RWPE1 (cell line): ENCODE measurements at regions not wholly inside any gene's neighbourhood (a gene's known extent, or its start where the extent isn't known, plus 50 kb on each side); places are given as distances from the start of the nearest gene placed in this dataset.
"Not testable (repeated sequence)": the region's sequence is repeated elsewhere in the genome, so short reads cannot be mapped to it uniquely, and the experiment has no call there.

Experiments
- CTCF ChIA-PET: fragments of 350-600 bp; sonication (Branson Sonifier 250); formaldehyde crosslinking; extraction: SDS; loops from one replicate; lab custom pipeline; 2021; lab: Yijun Ruan, JAX
- POLR2A ChIA-PET: fragments of 400-600 bp; formaldehyde crosslinking; extraction: SDS; loops from one replicate; lab custom pipeline; 2020; ENCODE audit warnings: antibody characterized with exemption; ENCODE audit not compliant: low non-redundant PET; lab: Yijun Ruan, JAX
- DNase-seq: peaks from one replicate; pipeline ENCODE4 v3.0.0; 2012; ENCODE audit warnings: low spot score
- H3K27ac ChIP-seq: fragments of 450-650 bp; 2 replicates; pipeline ENCODE4 v1.5.1; 2017
- CTCF ChIP-seq: fragments of 450-650 bp; conservative IDR thresholded peaks from 2 replicates; pipeline ENCODE4 v1.5.1; 2017; ENCODE audit warnings: low read depth, mild to moderate bottlenecking

DNA sequence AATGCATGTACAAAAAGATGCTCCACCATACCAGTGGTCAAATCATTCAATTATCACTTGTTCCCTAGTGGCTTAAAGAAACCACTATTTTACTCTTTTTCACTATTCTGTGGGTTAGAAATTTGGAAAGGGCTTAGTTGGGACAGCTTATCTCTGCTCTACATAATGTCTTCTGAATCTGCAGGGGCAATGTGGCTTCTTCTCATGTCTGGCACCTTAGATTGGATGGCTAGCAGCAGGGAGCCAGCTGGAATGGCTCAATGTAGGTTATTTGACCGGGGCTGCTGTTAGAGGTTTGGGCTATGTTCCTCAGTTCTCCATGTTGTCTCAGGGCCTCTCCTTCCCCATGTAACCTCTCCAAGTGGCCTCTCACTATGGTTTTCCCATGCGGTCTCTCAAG is 57.5 kb upstream of the EPHB1 start:
- no peak for TF ChIP-seq CTCF
- H3K27ac ChIP-seq, result no peak overlapping the region
- POLR2A ChIA-PET, result no interaction called here
- DNase-seq, result no peak
- CTCF ChIA-PET, result no interaction called here

DNA sequence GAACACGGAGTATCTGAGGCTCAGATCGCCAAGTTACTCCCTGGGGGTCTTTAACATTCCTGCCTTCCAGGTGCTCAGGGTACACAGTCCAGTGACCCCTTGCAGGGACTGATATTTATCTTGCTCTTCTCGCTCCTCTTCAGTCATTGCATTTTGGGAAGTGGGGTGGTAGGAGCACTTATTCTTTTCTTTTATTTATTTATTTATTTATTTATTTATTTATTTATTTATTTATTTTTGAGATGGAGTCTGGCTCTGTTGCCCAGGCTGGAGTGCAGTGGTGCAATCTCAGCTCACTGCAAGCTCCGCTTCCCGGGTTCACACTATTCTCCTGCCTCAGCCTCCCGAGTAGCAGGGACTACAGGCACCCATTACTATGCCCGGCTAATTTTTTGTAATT is 55.0 kb upstream of the EPHB1 start:
- H3K27ac ChIP-seq, CTCF ChIA-PET, POLR2A ChIA-PET, DNase-seq: not testable (repeated sequence)

DNA sequence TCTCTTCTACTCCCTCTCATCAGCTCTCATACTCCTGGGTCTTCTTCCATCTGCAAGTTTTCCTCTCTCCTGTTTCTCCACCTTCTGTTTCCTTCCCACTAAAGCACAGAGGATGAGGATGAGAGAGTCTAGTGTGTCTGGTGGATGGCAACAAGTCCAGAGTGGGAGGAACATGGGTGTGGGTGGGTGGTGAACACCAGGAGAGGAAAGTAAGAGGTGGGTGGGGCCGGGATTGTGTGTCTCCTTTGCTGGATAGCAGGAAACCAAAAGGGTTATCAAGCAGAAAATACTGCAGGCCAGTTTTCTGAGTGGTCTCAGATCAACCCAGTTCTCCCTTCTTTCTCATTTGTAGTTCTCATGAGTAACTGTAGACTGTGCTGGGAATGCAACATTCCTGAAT is 52.9 kb upstream of the EPHB1 start:
- CTCF ChIA-PET, result no interaction called here
- TF ChIP-seq CTCF, result no peak

DNA sequence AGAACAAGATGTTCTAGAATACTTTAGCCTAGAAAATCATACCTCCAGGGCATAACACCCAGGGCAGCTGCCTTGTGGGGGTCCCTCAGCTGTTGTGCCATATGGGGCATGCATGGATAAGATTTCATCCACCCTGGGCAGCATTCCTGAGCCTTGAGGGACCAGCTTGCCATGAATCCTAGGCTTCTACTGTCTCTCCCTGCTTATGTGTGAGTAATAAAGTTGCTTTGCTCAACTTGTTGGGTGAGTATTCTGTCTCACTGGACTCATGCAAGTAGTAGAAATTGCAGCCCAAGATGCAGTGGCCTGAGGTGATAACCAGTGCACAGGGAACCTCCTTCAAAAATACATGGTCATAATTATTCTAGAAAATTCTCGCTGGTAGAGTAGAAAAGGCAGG is 52.1 kb upstream of the EPHB1 start:
- POLR2A ChIA-PET, result no interaction called here
- no peak for TF ChIP-seq CTCF

More for the DNA sequence above, 52.9 kb upstream of the EPHB1 start:
- H3K27ac ChIP-seq, result no peak overlapping the region
- POLR2A ChIA-PET, result no interaction called here
- no peak for DNase-seq

More for the DNA sequence above, 52.1 kb upstream of the EPHB1 start:
- no peak for DNase-seq
- CTCF ChIA-PET, result interaction anchor here (0.7 kb wide), 1 partner anchor 643 kb away, joined by 3 read pairs; no protein-coding TSS in a partner anchor
- no peak overlapping the region for H3K27ac ChIP-seq
